Hematopoietic multipotent progenitor cell treated with erythropoietin and hydrocortisone succinate and interleukin-3 and kit ligand, for 6 days (in vitro differentiated cells): ENCODE measurements at regions not wholly inside any gene's neighbourhood (a gene's known extent, or its start where the extent isn't known, plus 50 kb on each side); places are given as distances from the start of the nearest gene placed in this dataset.
A peak's percentile ranks its signal among the peaks of the same experiment; 100 is the strongest.

Experiments
- DNase-seq: peaks from one replicate; pipeline ENCODE4 v3.0.0-alpha.2; 2015

DNA sequence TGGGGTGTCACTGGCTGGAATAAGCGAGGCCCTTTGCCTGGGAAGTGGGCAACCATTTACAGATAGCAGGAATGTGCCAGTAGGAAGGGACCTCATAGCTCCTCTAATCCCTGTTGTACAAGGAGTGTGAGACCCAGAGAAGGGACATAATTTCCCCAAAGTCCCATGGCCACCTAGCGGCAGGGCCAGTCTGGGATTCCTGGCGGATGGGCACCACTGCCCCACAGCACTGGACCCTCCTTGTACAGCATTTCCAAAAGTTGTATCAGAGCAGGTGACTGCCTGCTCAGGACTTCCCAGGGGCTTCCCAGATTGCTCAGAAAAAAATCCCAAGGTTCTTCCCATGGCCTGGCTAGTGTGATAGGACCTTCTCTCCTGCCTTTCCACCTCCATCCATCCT, 185.8 kb downstream of the GLI2 start:
- no peak for DNase-seq

DNA sequence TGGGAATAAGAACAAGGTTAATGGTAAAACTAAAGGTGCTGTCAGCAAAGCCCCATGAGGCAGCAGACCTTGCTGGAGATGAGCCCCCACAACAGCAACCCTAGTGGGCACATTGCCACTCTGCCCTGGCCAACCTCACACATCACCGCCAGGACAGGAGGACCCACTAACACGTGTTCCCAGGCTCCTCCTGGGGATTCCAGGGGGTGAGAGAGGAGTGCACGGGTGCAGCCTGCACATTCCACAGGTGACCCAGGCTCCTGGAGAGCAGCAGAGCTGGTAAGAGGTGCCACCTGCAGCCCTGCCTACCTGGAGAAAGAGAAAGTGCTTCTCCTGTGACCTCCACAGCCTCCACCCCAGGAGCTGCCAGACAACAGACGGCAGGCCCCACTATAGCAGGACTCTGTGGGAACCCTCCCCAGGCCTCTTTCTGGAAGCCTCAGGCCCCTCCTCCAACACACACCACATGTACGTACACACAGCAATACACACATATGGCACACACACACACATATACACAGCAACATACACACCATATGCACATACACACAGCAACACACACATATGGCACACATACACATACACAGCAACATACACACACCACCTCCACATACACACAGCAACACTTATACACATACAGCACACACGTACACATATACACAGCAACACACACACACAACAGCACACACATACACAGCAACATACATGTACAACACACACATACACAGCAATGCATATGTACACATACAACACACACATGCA, 187.1 kb downstream of the GLI2 start:
- DNase-seq, result no peak

DNA sequence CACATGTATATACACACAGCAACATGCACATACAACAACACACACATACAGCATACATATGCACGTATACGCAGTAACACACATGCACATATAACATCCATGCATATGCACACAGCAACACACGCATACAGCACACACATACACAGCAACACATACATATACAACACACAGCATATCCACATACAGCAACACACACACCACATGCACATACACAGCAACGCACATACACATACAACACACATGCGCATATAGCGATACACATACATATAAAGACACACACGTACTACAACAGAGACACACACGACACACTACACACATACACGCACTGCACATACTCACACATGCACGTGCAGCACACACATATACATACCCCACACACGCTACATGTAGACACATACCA, 187.8 kb downstream of the GLI2 start:
- DNase-seq, result no peak

DNA sequence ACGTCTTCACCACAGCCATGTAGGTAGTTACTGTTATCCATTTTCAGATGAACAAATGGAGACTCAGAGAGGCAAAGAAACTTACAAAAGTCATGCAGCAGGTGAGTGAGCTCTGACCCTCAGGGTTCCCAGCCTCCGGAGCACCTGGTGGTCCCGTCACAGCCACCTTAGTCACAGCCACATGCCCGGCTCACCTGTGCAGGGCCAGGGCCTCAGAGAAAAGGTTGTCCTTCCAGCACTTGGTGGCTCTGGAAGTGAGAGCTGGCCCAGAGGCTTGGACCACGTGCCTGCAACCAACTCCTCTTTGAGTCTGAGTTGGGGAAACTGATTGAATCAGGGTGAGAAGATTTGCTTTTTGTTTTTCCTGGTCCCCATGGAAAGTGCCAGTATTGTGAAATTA, 189.3 kb downstream of the GLI2 start:
- no peak for DNase-seq

DNA sequence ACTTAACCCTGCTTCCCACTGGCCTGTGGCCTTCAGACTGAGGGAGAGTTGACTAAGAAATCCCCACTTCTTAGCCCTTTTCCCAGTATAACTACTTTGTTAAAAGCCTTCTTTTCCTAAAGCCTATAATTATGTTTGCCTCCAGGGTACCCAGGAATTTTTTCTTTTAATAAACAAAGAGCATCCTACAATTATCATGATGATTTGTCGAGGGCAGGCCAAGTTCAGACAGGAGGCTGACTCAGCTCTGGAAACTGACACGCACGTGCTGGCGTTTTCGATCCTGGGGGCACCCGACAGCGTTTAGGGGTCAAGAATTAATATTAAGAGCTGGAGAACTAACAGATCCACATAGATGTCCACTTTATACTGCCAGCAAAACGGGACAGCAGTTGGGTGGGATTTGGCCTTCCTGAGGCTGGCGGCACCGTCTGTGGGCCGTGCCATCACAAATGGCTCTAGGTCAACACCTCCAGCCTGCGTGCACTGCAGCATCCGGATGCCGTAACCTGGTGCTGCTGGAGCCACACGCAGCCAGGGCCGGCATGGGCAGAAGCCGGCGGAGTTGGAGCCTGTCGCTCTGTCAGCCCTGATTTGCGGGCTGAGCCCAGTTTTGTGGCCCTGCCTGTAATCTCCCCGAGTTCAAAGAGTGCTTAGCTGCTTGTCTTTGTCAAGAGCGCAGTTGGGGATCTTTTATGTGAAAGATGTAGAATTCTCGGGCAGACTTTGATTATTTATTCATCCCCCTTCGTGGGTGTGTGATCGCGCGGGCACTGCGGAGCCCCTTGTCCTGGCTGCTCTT, 191.0 kb downstream of the GLI2 start:
- no peak for DNase-seq

DNA sequence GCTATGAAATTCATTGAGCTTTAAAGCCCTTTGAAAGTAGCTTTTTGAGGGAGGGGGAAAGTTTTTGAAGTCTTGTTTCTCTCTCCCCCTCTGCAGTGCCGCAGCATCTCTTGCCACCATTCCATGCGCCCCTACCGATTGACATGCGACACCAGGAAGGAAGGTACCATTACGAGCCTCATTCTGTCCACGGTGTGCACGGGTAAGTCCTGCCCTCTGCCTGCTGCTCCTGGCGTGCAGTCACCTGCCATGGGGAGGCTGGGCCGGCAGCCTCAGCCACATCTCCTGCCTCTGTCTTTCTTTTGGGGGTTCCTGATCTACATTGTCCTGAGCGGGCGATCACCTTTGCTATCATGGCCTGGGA, 191.6 kb downstream of the GLI2 start:
- DNase-seq, result no peak

DNA sequence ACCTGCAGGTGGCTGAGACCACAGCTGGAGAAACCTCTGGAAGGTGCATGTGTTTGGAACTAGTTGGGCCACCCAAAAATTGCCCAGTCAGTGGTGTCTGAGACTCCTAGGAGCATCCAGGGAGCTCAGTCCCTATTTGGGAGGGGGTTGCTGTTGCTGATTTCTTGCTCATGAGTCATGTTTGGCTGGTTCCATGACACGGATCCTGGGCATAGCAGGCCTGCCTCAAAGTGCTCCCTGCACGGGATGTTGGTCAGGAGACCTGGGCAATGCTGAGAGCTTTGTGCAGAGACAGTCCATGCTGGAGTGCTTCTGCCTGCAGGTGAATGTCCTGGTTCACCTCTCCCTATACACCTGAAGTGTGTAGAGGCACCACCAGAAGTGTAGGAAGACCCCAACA, 194.2 kb downstream of the GLI2 start:
- no peak for DNase-seq

DNA sequence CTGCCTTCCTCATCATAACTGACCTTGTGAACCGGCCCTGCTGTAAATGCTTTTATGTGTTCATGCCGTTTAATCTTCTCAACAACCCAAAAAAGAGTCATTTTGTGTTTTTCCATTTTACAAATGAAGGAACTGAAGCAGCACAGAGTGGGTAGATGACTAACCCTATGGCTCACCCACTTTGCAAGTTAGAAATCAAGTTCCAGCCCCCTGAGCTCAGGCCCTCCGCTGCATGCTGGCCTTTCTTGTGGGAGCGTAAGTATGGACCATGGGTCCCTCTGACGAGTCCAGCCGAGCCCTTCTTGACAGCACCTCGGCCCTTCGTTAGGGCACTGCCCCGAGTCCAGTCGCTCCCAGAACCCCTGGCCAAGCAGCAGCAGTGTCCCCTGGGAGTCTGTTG, 194.6 kb downstream of the GLI2 start:
- no peak for DNase-seq

DNA sequence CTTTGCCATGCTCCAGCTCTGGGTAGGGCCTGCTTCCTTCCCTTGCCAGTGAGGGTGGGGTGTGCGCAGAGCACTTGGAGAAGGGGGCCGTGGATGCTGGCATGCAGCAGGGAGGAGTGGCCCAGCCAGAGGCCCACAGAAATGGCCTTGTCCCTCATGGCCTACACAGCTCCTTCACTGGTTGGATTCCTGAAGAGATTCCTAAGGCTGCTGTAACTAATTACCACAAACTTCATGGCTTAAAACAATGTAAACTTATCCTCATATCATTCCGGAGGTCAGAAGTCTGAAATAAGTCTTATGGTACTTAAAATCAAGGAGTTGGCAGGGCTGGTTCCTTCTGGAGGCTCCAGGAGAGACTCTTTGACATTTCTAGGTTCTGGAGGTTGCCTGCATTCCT, 195.2 kb downstream of the GLI2 start:
- DNase-seq, result no peak

DNA sequence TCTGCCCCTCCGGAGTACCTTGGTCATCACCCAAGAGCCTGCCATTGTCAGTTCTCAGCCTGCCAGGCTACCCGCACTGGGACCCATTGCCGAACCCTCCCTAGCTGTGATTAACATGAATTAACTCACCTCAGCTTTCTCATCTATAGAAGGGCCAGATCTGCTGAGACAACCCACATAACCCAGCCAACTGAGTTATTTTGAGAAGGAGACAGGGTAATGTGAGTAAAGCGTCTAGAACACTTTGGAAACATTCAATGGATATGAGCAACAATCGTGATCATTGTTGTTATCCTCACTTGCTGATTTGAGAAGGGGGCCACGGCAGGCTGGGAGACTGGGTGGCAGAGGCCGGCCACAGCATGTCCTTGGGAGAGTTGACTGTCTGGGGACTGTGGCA, 196.8 kb downstream of the GLI2 start:
- DNase-seq, result no peak

DNA sequence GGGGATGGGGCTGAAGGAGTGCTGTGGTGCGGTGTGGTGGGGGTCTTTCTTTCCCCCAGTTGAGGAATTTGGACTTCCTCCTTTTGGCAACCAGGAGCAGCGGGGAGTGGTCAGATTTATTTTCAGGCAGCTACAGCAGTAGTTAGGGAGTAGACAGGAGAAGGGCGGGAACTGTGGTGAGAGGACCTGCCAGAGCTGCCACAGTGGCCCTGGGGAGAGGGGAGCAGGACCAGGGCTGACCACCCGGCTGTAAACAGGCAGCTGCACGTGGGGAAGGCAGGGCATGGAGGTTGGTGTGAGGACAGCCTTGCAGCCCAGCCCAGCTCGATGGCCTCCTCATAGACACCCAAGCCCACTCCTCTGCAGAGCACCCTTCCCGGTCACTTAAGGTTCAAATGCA, 197.2 kb downstream of the GLI2 start:
- no peak for DNase-seq

DNA sequence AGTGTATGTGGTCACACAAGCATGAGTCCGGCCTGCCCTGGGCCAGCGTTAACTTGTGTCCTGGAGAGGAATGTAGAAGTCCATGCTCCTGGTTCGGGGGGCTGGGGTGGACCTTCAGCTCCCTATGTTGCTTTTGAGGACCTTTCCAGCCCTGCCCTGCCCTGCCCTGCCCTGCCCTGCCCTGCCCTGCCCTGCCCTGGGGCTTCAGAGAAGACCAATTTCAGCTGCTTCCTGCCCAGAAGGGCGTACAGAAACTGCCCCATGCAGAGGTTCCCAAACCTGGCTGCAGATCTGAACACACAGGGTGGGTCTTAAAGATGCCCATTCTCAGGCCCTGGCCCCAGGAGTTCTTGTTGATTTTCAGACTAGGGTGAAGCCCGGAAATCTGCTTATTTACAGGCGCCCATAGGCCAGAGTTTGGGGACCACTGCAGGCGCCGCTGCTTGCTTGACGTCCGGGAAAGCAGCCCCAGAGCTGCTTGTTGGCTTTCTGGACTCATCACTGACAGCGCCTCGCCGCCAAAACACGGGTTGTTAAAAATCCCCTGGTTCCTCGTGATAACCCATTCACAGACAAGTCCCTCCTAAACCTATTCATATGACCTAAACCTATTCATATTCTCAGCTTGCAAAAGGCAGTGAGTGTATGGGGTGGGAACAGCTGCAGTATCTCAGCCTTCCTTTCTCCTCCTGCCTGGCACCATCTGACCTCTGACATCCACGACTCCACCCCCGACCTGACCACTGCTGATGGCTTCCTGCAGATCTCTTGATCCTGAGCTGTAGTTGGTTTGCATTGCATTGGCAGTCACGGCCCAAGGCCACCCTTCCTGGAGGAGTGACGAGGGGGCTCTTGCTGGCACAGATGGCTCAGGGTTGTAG, 198.3 kb downstream of the GLI2 start:
- no peak for DNase-seq

DNA sequence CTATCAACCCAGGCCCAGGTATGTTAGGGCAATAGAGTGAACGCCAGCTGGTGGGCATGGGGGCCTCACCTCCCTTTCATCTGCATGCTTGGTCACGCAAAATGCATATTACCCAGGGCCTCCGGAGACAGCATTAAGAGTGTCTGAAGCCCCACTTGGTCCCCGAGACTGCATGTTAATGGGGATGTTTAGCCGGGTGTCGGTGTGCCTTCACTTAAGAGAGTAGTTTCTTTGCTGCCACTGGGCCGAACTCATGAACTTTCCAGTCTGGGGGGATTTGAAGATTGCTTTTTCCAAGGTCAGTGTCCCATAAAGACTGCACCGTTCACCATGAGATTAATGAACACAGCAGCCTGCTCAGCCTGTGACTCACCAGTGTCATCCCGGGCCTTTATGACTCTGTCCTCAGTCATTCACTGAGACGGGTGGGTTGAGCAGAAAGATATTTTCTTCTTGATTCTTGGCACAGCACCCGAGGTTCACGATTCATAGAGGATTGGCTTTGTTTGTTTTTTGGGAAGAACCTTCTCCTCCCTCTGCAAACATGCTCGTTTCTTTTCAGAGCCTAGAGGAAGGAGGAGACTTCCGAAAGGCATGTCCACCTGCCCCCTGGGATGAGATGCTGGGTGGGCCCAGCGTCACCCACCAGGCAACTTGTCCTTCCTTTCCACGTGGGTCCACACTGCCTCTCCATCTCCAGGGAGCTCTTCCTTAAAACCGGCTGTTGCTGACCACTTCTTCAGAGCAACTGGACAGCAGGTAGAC, 199.1 kb downstream of the GLI2 start:
- DNase-seq, result no peak

DNA sequence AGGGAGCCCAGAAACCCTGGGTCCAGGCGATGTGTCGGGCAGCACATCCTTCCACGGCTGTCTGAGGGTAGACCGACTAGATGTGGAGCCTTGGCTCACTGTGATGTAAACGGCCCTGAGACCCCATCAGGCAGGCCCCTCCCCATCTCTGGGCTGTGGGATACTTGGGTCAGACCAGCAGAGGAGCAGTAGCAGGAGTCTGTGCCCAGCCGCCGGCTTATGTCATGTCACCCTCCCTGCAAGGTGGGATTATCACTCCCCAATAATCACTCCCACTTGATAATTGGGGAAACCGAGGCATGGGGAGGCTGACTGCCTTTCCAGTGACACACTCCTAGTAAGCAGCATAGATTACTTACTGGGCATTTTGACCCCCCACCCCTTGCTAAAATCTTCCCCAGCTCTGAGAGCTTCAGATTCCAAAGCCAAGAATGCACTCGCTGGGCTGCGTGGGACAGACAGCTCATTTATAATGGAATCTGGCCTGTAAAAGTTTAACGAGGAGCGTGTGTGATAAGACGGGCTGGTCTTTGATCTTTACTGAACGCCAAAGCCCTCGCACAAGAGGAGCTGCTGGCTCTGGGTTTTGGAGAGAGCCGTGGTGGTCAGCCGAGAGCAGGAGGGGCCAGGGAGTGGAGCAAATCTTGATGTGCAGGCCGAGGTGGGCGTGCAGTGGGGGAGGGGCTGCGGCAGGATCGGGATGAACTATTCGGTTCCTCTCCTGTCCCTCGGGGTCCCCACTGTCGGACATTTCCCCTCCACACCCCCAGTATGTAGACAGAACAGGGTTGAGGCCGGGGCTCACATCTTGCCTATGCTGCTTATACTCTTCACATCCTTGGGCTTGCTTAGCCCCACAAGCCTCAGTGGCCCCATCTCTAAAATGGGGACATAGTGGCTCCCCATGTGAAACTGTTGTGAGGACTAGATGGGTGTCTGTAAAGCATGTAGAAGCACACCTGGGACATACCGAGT, 200.0 kb downstream of the GLI2 start:
- no peak for DNase-seq

DNA sequence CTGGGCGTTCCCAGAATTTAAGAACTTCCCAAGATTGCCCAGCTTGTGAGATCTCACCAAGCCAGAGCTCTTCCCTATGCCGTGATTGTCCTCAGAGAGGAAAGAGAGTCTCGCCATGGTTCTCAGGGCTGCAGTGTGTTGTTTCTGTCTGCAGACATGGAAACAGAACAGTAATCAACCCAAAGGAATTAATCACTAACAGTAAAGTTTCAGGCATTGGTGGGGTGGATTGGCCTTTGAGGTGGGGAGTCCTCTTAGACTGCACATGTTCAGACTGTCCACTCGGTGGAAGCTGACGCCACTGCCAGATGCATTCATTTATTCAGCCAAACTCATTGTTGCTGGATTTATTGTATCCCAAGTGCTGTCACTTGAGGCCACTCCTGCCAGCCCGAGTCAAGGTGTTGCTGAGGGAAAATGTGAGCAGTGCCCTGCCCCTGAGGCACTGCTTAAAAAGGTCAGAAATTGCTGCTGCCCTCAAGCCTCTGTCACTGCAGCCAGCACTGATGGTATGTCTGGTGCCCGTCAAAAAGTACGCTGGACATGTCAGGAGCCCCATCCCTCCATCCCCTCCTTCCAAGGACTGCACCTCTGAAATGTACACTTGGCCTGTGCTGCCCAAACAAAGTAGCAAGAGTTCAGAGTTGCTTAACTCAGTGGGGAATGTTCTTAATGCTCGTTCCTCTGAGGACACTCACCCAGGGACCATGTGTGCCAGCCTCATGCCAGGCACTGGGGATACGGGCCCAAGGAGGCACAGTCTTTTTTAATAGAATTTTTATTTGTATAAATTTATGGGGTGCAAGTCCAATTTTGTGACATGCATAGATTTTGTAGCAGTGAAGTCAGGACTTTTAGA, 201.0 kb downstream of the GLI2 start:
- DNase-seq, result no peak

DNA sequence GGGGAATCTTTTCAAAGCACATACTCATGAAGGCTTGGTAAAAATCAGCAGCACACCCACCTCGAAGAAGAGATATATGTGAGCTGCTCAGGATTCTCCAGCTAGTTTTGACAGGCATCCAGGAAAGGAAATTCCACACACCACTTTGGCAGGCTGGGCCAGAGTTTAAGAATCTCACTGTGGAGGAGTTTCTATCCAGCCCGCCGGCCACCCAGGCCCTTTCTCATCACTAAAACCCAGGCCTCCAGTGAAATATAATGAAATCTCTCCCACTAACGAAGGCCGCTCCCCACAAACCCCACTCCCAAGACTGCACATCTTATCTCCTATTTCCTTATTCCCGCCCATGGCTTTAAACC, 202.0 kb downstream of the GLI2 start:
- DNase-seq, result no peak

DNA sequence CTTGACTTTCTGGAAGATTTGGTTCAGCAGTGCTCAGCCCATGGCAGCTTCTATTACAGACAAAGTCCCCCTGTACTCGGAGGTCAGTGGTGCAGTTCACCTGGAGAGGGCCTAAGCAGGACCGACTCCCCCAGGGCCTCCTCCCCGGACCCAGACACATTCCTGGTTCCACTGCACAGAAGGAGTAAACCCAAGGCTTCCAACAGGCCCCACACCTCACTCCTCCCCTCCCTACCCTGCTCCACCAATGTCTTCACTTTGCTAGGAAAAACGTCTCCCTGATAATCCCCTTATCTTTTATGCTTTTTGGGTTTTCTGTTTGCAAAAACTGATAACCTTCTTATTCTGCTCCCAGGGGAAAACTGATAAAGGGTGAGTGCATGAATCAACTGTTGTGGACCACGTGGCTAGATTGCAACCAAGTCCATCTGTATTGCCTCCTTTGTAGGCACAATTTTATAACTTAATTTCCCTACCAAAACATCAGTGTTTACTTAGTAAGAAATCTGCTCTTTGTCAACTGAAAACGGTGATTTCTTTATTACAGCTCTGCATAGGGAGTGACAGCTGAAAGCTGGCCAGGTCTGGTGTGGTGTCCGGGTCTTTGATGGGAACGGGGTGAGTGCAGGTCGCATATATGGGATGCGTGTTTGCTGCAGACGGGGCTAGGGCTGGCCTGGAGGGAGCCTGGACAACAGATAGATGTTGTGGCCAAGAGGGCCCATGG, 202.5 kb downstream of the GLI2 start:
- DNase-seq, result peak; percentile 52

DNA sequence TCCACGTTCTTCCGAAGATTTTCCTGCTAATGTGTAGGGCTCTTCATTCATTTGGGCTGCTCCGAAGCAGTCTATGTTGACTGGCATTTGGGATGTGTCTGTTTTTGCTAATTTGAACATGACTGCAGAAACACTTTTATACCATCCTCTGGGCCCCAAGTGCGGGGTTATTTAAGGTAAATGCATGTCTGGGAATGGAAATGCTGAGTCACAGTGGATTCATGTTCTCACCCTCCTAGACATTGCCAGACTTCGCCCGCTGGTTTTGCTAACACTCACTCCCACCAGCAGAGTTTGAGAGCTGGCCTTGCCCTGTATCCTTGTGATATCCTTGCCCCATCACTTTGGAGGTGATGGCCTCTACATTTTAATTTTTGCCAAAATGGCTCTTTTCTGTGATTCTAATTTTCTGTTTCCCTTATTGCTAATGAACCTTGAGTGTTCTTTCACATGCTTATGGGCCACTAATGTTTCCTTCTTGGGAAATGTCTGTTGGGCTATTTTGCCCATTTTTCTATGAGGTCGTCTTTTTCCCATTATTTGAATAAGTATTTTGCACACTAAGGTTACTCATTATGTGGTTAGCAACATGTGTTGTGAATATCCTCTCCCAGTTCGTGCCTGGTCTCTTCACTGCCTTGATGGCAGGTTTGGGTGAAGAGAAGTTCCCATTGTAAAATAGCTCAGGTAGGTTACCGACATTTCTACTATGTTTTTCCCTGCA, 204.1 kb downstream of the GLI2 start:
- peak; percentile 67 for DNase-seq

DNA sequence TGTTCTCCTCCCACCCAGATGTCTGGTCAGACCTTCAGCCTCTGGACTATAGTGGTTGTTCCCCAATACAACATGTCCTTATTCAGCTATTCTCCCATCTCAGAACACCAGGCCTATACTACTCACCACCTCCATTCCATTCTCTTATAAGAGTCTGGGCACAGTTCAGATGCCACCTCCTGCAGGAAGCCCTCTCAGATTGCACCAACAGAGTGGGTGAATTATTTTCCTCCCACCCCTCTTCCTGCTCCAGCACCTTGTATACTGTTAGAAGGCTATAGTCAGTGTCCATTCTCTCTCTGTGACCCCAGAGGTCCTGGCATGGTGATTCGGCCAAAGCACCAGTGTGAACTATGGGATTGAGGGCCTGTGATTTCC, 204.6 kb downstream of the GLI2 start:
- no peak for DNase-seq
